ENCODE measurements at regions not wholly inside any gene's neighbourhood (a gene's known extent, or its start where the extent isn't known, plus 50 kb on each side); places are given as distances from the start of the nearest gene placed in this dataset.

DNA sequence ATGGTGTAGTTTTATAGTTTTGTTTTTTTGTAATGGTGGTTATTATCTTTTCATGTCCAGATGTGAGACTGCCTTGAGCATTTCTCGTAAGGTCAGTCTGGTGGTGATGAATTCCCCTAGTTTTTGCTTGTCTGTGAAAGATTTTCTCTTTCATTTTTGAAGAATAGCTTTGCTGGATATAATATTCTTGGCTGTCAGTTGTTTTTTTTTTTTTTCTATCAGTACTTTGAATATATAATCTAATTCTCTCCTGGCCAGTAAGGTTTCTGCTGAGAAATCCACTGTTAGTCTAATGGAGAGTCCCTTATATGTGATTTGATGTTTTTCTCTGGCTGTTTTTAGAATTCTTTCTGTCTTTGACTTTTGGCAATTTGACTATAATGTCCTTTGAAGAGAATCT lies 106.9 kb downstream of the CARTPT start:
- TF ChIP-seq, protein P1, sequence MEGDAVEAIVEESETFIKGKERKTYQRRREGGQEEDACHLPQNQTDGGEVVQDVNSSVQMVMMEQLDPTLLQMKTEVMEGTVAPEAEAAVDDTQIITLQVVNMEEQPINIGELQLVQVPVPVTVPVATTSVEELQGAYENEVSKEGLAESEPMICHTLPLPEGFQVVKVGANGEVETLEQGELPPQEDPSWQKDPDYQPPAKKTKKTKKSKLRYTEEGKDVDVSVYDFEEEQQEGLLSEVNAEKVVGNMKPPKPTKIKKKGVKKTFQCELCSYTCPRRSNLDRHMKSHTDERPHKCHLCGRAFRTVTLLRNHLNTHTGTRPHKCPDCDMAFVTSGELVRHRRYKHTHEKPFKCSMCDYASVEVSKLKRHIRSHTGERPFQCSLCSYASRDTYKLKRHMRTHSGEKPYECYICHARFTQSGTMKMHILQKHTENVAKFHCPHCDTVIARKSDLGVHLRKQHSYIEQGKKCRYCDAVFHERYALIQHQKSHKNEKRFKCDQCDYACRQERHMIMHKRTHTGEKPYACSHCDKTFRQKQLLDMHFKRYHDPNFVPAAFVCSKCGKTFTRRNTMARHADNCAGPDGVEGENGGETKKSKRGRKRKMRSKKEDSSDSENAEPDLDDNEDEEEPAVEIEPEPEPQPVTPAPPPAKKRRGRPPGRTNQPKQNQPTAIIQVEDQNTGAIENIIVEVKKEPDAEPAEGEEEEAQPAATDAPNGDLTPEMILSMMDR (IDR thresholded peaks at IDR 0.05): no peak
- TF ChIP-seq ZFX (IDR thresholded peaks at IDR 0.05; ENCODE audit: borderline replicate concordance): no peak

All from 22Rv1 (cell line).